ENCODE measurements at regions not wholly inside any gene's neighbourhood (a gene's known extent, or its start where the extent isn't known, plus 50 kb on each side); places are given as distances from the start of the nearest gene placed in this dataset.
"Not testable (repeated sequence)": the region's sequence is repeated elsewhere in the genome, so short reads cannot be mapped to it uniquely, and the experiment has no call there.

DNA sequence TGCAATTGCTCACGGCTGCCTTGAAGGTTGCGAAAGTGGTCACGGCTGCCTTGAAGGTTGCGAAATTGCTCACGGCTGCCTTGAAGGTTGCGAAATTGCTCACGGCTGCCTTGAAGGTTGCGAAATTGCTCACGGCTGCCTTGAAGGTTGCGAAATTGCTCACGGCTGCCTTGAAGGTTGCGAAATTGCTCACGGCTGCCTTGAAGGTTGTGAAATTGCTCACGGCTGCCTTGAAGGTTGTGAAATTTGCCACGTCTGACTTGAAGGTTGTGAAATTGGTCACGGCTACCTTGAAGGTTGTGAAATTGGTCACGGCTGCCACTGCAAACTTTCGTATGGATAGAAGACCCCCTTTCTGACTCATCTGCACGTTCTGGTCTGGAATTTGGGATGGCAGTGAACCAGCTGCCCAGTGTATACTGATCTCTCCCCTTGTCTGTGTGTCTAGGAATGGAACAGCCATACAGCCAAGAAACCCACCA lies 150.1 kb downstream of the ASMT start:
- not testable (repeated sequence) for DNase-seq (ENCODE audit: insufficient read length, low spot score); FAIRE-seq

DNA sequence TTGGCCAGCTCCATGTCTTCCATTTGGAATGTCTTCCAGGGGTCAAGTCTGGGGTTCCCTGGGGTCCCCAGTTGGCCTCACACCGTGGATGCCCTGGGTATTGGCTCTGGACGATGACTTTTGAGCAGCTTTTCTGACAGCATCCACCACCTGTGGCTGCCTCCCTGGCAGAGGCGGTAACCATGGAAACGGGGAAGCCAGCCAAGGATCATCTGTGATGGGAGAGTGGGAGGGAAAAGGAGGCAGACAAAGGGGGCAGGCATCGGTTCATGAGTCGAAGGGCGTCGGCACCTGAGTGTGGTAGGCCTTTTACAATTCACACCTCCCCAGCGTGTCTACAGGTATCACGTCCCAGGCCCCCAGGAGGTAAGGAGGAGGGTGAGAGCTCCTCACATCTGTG lies 152.2 kb downstream of the ASMT start:
- no peak for DNase-seq (ENCODE audit: insufficient read length, low spot score)
- no peak for FAIRE-seq

GRCh38 chrX:1778817-1779216 lies 164.0 kb downstream of the ASMT start:
- FAIRE-seq = no peak
- no peak for DNase-seq (ENCODE audit: insufficient read length, low spot score)

DNA sequence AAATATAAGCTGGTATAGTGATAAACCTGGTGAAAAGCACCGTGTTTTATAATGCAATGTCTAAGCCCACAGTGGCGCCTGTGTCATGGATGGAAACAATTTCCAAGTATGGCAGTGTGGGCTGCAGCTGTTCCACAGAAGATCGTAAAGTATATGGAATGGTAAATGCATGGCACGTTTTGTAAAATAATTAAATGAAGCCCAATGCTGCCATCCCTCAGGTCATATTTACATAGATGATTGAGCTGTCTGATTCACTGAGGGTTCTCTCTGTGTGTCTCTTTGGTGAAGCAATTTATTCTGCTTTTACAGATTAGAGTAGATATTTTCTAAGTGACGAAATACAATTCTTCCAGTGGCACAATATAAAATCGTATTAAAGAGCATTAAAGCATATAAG lies 164.8 kb downstream of the ASMT start:
- no peak for FAIRE-seq
- no peak for DNase-seq (ENCODE audit: insufficient read length, low spot score)

DNA sequence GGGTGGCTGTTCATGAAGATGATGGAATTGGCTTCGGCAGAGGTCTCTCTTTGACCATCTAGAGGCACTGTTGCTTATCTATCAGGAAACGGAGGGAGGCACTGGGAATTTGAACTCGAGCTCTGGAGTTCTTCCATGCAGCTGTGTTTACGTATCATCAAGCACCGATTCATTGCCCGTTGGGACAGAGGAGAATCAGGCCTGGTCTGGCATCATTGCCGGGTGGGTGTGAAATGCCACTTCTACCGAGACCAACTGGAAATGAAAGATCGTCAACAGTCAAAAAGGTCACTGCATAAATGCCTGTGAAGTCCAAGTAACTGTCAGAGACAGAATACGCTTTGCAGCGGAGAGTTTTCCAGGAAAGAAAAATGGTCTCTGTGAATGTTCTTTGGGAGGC lies 166.9 kb downstream of the ASMT start:
- DNase-seq (ENCODE audit: insufficient read length, low spot score) = no peak
- FAIRE-seq = no peak

- DNase-seq (ENCODE audit: insufficient read length, low spot score) = no peak
- no peak for FAIRE-seq
These were observed 169.9 kb downstream of the ASMT start for GRCh38 chrX:1784773-1785172.

DNA sequence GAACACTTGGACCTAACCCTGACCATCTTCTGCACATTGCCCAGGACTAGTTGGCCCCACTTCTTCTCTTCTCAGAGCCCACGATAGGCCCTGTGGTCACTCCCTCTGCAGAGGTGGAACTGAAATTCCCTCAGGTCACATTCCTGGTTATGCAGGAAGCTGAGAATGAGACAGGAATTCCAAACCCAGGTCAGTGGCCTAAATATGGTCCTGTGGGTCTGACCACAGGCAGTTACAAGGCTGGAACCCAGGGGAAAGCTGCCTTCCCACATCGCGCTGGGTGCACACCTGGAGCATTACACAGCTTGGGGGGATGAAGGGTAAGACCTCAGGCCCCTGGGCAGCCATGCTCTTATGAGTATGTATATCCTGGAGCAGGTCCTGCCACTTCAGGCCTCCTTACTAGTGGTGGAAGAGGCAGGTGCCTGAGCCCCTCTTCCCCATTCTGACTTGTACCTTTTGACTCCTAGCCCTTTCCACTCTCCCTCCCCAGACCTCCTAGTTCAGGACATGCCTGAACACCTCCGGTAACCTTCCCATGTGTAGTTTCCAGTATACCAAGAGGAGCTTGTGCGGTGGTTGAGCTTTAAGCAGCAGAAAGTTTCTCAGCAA lies 173.5 kb downstream of the ASMT start:
- DNase-seq (ENCODE audit: insufficient read length, low spot score) (no peak), FAIRE-seq (no peak)

DNA sequence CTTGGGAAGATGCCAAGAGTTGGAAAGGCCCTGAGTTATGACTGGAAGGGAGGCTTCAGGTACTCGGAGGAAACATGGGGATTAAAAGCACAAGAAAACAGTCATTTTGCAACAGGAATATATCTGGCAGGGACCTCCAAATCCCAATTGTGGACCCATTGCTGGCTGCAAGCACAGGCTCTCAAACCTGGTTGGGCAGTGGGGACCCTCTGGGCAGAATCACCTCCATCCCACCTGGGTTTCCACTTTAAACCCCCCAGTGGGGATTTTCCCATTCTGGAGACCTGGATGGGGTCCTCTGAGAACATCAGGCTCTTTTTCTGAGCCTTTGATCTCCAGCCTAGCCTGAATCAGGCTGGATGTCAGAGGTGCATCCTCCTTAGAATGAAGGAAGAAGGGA lies 177.8 kb downstream of the ASMT start:
- DNase-seq (ENCODE audit: insufficient read length, low spot score) (no peak), FAIRE-seq (no peak)

- DNase-seq (ENCODE audit: insufficient read length, low spot score) (no peak), FAIRE-seq (no peak)
These were observed 179.7 kb downstream of the ASMT start for GRCh38 chrX:1794586-1794985.

DNA sequence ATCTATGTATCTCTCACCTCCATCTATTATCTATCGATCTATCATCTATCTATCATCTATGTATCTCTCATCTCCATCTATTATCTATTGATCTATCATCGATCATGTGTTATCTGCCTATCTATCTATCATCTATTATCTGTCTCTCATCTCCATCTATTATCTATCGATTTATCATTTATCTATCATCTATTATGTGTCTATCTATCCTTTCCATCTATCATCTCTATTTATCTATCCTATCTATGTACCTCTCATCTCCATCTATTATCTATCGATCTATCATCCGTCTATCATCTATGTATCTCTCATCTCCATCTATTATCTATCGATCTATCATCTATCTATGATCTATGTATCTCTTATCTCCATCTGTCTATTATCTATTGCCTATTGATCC lies 188.1 kb downstream of the ASMT start:
- DNase-seq (ENCODE audit: insufficient read length, low spot score) (no peak), FAIRE-seq (no peak)

DNA sequence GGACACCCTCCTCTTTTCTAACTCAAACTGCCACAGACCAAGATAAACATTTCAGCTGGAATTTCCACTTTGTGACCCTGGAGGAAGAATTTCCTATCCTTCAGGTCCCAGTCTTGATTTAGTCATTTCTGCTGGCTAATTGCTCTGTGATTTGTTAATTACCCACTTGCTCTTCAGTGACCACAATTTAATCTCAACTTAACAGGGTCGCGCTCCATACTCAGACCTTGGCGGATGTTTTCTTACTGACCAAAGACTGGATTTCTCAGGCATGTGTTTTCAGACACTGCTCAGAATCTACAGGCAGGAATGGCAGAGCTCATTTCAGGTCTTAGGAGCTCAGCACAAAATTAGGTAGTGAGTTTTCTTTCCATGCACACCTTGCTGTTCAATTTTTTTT lies 188.9 kb downstream of the ASMT start:
- FAIRE-seq (no peak), DNase-seq (ENCODE audit: insufficient read length, low spot score) (no peak)

- DNase-seq (ENCODE audit: insufficient read length, low spot score) (peak; percentile 56), FAIRE-seq (no peak)
These were observed 192.5 kb downstream of the ASMT start for GRCh38 chrX:1807301-1807731.

DNA sequence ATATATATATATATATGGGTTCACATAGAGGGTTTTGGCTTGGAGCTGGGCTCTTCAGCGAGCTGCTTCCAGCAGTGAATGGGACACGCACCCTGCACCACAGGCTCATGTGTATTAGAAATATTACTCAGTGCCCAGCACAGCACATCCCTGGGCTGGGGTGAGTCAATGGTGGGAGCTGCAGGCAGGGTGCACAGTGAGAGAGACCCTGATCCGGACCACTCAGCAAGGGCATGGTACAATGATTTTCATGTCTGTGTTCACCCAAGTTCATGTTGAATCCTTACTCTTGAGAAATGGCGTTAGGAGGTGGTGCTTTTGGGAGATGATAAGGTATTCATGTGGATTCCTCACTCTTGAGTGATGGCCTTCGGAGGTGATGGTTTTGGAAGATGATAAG lies 194.7 kb downstream of the ASMT start:
- FAIRE-seq (no peak), DNase-seq (ENCODE audit: insufficient read length, low spot score) (no peak)

DNA sequence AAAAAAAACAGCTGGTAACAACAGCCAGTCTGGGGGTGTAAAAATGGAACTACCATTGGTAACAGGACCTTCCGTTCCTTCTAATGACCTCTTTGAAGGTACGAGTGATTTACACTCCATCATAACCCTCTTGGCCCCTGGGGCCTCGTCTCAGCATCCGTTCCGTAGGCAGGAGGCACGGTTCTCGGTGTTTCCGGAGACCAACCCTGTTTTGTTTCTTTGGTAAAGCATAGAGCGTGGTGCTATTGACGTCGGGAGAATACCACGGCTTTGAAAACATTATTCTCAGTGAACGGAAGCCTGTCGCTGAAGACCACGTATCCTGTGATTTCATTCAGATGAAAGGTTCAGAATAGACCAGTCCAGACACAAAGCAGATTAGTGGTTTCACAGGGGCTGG lies 198.9 kb downstream of the ASMT start:
- no peak for DNase-seq (ENCODE audit: insufficient read length, low spot score)
- no peak for FAIRE-seq

DNA sequence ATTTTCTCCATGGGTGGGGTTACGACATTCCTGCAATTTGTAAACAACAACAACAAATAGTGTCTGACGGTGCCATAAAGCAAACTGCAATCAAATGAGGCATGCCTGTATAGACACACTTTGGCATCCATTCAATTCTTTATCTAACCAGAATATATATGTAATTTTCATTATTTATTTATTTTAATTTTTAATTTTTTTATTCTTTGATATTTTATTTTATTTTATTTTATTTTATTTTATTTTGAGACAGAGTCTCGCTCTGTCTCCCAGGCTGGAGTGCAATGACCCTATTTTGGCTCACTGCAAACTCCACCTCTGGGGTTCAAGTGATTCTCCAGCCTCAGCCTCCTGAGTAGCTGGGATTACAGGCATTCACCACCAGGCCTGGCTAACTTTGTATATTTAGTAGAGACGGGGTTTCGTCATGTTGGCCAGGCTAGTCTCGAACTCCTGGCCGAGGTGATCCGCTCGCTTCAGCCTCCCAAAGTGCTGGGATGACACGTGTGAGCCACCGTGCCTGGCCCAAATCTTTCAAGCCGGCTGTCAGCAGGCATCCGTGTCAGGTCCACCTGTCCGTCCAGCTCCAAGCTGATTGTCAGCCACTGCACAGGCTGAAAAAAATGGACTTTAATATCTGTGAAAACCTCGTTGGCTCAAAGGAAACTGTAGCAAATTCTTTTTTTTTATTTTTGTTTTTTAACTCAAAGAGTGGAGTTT lies 200.8 kb downstream of the ASMT start:
- DNase-seq (ENCODE audit: insufficient read length, low spot score) (no peak), FAIRE-seq (no peak)

DNA sequence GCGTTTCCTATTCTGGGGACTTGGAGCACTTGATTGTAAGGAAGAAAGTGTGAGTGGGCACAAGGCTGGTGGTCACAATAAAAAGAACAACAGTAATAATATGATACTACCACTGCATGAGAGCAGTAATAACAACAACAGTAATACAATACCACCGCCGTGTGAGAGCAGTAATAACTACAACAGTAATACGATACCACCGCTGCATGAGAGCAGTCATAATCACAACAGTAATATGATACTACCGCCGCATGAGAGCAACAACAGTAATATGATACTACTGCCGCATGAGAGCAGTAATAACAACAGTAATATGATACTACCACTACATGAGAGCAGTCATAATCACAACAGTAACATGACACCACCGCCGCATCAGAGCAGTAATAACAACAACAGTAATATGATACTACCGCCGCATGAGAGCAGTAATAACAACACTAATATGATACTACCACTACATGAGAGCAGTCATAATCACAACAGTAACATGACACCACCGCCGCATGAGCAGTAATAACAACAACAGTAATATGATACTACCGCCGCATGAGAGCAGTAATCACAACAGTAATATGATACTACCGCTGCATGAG lies 201.6 kb downstream of the ASMT start:
- not testable (repeated sequence) for DNase-seq (ENCODE audit: insufficient read length, low spot score); FAIRE-seq

DNA sequence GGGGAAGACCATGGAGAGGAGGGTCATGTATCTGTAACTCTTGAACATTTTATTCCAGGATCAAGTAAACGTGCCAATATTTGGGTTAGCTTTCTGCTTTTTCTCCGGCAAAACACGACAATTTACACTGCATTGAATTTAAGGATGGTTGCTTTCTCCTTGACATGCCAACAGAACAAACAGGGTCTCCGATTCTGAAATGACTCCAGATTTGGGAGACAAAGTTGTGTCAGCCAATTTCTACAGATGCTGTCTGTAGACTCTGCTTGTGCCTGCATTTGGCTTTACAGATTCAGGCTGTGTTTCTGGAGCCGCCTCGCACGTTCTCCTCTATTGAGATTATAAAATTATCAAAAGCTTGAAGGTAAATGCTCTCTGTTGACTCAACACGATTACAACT lies 207.0 kb downstream of the ASMT start:
- FAIRE-seq (no peak), DNase-seq (ENCODE audit: insufficient read length, low spot score) (no peak)

- DNase-seq (ENCODE audit: insufficient read length, low spot score) (no peak), FAIRE-seq (no peak)
These were observed 210.0 kb downstream of the ASMT start for GRCh38 chrX:1824855-1825254.

- no peak for FAIRE-seq
- no peak for DNase-seq (ENCODE audit: insufficient read length, low spot score)
These were observed 218.9 kb downstream of the ASMT start for GRCh38 chrX:1833656-1834360.

DNA sequence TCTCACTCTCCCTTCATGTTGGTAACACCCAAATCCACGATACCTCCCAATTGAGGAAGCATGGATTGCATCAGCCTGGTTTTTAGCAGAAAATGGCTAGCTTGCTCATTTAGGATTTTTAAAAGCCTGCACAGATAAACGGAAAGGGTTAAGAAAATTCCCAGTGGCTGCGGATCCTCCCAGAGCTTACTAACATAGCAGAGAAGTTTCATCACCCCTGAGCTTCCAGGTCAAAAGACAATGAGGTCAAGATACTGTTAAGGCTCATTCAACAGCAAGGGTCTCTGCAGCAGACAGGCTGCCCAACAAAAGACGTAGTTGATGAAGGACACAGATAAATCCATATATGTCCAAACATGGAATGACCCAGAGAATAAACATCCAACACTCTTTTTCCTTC lies 220.2 kb downstream of the ASMT start:
- DNase-seq (ENCODE audit: insufficient read length, low spot score) (no peak), FAIRE-seq (no peak)

- FAIRE-seq (no peak), DNase-seq (ENCODE audit: insufficient read length, low spot score) (no peak)
These were observed 221.8 kb downstream of the ASMT start for GRCh38 chrX:1836683-1837082.
